ENCODE measurements at regions not wholly inside any gene's neighbourhood (a gene's known extent, or its start where the extent isn't known, plus 50 kb on each side); places are given as distances from the start of the nearest gene placed in this dataset.

- POLR2A ChIA-PET = no interaction called here
- no peaks in the 10 kb centered on the region; the same call in 1 of the 2 replicates for H3K9me3 ChIP-seq (ENCODE audit: control insufficient read depth, insufficient read depth, low read length)
- CTCF ChIA-PET = no interaction called here
- H3K27me3 ChIP-seq (ENCODE audit: control insufficient read depth, insufficient read depth, low read length) = no peaks in the 10 kb centered on the region
- no peak for TF ChIP-seq CTCF (IDR thresholded peaks at IDR 0.05; ENCODE audit: low read depth, low read length)
- no peak overlapping the region for H3K27ac ChIP-seq (ENCODE audit: low read depth, low read length)
- no peak overlapping the region for H3K4me3 ChIP-seq (ENCODE audit: low read depth, low read length)
- DNase-seq (ENCODE audit: low read depth, low spot score) = no peak
Observed at GRCh38 chr1:102282955-102283354, 286.2 kb upstream of the OLFM3 start.

DNA sequence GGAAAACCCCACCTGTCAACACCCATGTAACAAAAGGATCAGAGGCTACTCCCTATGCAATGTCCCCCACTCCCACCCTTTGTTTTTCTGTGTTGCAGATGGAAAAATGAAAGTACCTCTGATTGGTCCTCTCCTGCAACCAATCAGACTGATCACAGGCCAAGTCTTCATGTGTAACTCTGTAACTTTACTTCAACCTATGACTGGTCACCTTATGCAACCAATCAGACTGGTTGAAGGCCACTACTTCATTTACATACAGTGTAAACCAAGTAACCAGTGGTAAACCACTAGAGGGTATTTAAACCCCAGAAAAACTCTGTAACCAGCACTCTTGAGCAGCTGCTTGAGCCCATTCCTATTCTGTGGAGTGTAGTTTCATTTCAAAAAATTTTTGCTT lies 266.3 kb upstream of the OLFM3 start:
- Histone ChIP-seq H3K4me3 (ENCODE audit: low read depth, low read length) (no peak overlapping the region), H3K9me3 (ENCODE audit: control insufficient read depth, insufficient read depth, low read length) (no peaks in the 10 kb centered on the region), H3K27ac (ENCODE audit: low read depth, low read length) (no peak overlapping the region), H3K27me3 (ENCODE audit: control insufficient read depth, insufficient read depth, low read length) (no peaks in the 10 kb centered on the region)
- TF ChIP-seq CTCF (IDR thresholded peaks at IDR 0.05; ENCODE audit: low read depth, low read length) = no peak
- no peak for DNase-seq (ENCODE audit: low read depth, low spot score)
- CTCF ChIA-PET = no interaction called here
- POLR2A ChIA-PET = no interaction called here

DNA sequence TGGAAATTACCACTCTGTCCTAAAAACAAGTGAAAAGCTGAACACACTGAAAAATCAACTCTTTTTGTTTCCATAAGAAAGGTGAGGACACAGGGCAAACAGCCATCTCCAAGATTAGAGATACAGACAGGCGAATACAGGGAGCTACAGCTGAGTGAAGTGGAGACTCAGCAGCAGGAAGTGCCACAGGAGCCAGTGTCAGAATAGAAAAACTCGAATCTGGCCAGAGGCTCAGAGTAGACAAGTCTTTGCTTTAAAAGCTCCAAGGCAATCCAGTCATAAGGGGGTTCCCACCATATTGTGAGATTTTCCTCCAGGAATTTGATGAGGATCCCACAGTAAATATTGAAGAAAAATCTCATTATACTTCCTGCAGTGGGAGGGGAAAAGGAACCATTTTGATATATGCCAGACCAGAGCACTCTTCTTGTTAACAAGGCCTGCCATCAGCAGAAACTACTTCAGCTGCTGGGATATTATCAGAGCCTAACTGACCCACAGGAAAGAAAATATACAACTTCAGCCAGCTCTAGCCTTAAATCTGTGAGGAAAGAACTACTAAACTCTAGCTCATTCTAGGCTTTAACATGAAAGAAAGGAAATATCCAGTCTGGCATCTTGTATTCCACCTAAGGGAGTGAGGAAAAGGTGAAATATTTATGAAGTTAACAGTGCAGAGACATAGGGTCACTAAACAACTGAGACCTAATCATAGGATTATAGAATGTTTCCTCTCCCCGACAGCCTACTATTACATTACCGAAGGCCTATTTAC lies 256.2 kb upstream of the OLFM3 start:
- no peak overlapping the region for H3K4me3 ChIP-seq (ENCODE audit: low read depth, low read length)
- no peaks in the 10 kb centered on the region for H3K9me3 ChIP-seq (ENCODE audit: control insufficient read depth, insufficient read depth, low read length)
- H3K27ac ChIP-seq (ENCODE audit: low read depth, low read length) = no peak overlapping the region
- no peaks in the 10 kb centered on the region for H3K27me3 ChIP-seq (ENCODE audit: control insufficient read depth, insufficient read depth, low read length)
- no peak for TF ChIP-seq CTCF (IDR thresholded peaks at IDR 0.05; ENCODE audit: low read depth, low read length)
- ChIA-PET POLR2A (no interaction called here), CTCF (no interaction called here)
- DNase-seq (ENCODE audit: low read depth, low spot score) = no peak

- no peaks in the 10 kb centered on the region; the same call in 1 of the 2 replicates for H3K9me3 ChIP-seq (ENCODE audit: control insufficient read depth, insufficient read depth, low read length)
- no peak for DNase-seq (ENCODE audit: low read depth, low spot score)
- H3K27me3 ChIP-seq (ENCODE audit: control insufficient read depth, insufficient read depth, low read length) = no peaks in the 10 kb centered on the region
- ChIA-PET POLR2A (no interaction called here), CTCF (no interaction called here)
- no peak overlapping the region for H3K27ac ChIP-seq (ENCODE audit: low read depth, low read length)
- TF ChIP-seq CTCF (IDR thresholded peaks at IDR 0.05; ENCODE audit: low read depth, low read length) = no peak
- no peak overlapping the region for H3K4me3 ChIP-seq (ENCODE audit: low read depth, low read length)
Observed at GRCh38 chr1:102241431-102242338, 245.0 kb upstream of the OLFM3 start.

- Histone ChIP-seq H3K27me3 (ENCODE audit: control insufficient read depth, insufficient read depth, low read length) (no peaks in the 10 kb centered on the region), H3K27ac (ENCODE audit: low read depth, low read length) (no peak overlapping the region), H3K4me3 (ENCODE audit: low read depth, low read length) (no peak overlapping the region), H3K9me3 (ENCODE audit: control insufficient read depth, insufficient read depth, low read length) (peaks cover 8% of the 10 kb centered on the region)
- TF ChIP-seq CTCF (IDR thresholded peaks at IDR 0.05; ENCODE audit: low read depth, low read length) = no peak
- ChIA-PET CTCF (no interaction called here), POLR2A (no interaction called here)
- no peak for DNase-seq (ENCODE audit: low read depth, low spot score)
Observed at GRCh38 chr1:102239247-102239646, 242.5 kb upstream of the OLFM3 start.

All from AG04450 (cell line).